Endodermal cell (in vitro differentiated cells): ENCODE measurements at regions not wholly inside any gene's neighbourhood (a gene's known extent, or its start where the extent isn't known, plus 50 kb on each side); places are given as distances from the start of the nearest gene placed in this dataset.

ENCODE experiments used
- DNase-seq: peaks from one replicate; pipeline ENCODE4 v3.0.0-alpha.2; 2017
- H3K27ac ChIP-seq: 2 replicates; pipeline ENCODE4 v1.5.1; 2013; ENCODE audit warnings: mild to moderate bottlenecking, low read depth, low read length, moderate library complexity
- H3K27me3 ChIP-seq: 2 replicates; pipeline ENCODE4 v1.6.1; 2013; ENCODE audit warnings: mild to moderate bottlenecking, low read length, moderate library complexity; ENCODE audit not compliant: insufficient read depth, control insufficient read depth, poor library complexity, severe bottlenecking
- H3K36me3 ChIP-seq: 2 replicates; pipeline ENCODE4 v1.7.0; 2013; ENCODE audit warnings: mild to moderate bottlenecking, low read length, moderate library complexity; ENCODE audit not compliant: control insufficient read depth, insufficient read depth
- H3K4me1 ChIP-seq: one replicate; pipeline ENCODE4 v1.7.0; 2013; ENCODE audit warnings: low read length; ENCODE audit not compliant: control insufficient read depth, insufficient read depth
- H3K4me3 ChIP-seq: 2 replicates; pipeline ENCODE4 v1.5.1; 2013; ENCODE audit warnings: mild to moderate bottlenecking, low read length, moderate library complexity
- H3K9ac ChIP-seq: 2 replicates; pipeline ENCODE4 v1.6.1; 2013; ENCODE audit warnings: mild to moderate bottlenecking, low read length, moderate library complexity; ENCODE audit not compliant: poor library complexity, severe bottlenecking; ENCODE audit errors: extremely low read depth
- H3K9me3 ChIP-seq: 2 replicates; pipeline ENCODE4 v1.6.1; 2013; ENCODE audit warnings: mild to moderate bottlenecking, low read length, moderate library complexity; ENCODE audit not compliant: control insufficient read depth
- H3K27ac Mint-ChIP-seq: 2 replicates; pipeline ENCODE4 v1.8.0; 2020; ENCODE audit warnings: mixed read lengths
- H3K27me3 Mint-ChIP-seq: 2 replicates; pipeline ENCODE4 v1.8.0; 2021; ENCODE audit warnings: mild to moderate bottlenecking, mixed read lengths; ENCODE audit not compliant: insufficient read depth
- H3K36me3 Mint-ChIP-seq: 2 replicates; pipeline ENCODE4 v1.8.0; 2020; ENCODE audit warnings: low read depth, mixed read lengths
- H3K4me1 Mint-ChIP-seq: 2 replicates; pipeline ENCODE4 v1.8.0; 2020; ENCODE audit warnings: mixed read lengths
- H3K4me3 Mint-ChIP-seq: 2 replicates; pipeline ENCODE4 v1.8.0; 2020; ENCODE audit warnings: mild to moderate bottlenecking, moderate library complexity, mixed read lengths
- H3K9me3 Mint-ChIP-seq: 2 replicates; pipeline ENCODE4 v1.8.0; 2020; ENCODE audit warnings: mild to moderate bottlenecking, mixed read lengths
- CTCF ChIP-seq: fragments of 200-600 bp; sonication (generic); conservative IDR thresholded peaks from 2 replicates; pipeline ENCODE4 v1.5.0; 2021; ENCODE audit warnings: antibody characterized with exemption, mild to moderate bottlenecking
- WGBS, 2 experiments: methylation state at CpG; one replicate each; pipeline versions ENCODE4 v1.1.5 to v1.1.7; 2013; ENCODE audit warnings: missing lambda C conversion rate in 2 of 2, mixed read lengths in 1 of 2; ENCODE audit not compliant: insufficient coverage in 1 of 2, insufficient read length in 1 of 2; 5-methylcytosine and 5-hydroxymethylcytosine counted together

- peak; percentile 43 for DNase-seq
- no peak overlapping the region for H3K9ac ChIP-seq
- Mint-ChIP-seq H3K4me1 (peaks cover 23% of the 10 kb centered on the region), H3K36me3 (no peaks in the 10 kb centered on the region), H3K9me3 (no peaks in the 10 kb centered on the region), H3K27ac (no peak overlapping the region), H3K4me3 (no peak overlapping the region), H3K27me3 (peaks cover 39% of the 10 kb centered on the region)
- peaks cover 11% of the 10 kb centered on the region for H3K4me1 ChIP-seq
- H3K9me3 ChIP-seq = no peaks in the 10 kb centered on the region
- peak overlapping the region; percentile 29 for H3K27ac ChIP-seq
- no peak for TF ChIP-seq CTCF
- no peak overlapping the region for H3K4me3 ChIP-seq
- H3K36me3 ChIP-seq = no peaks in the 10 kb centered on the region
- H3K27me3 ChIP-seq = peaks cover 11% of the 10 kb centered on the region
- whole genome bisulfite sequencing, 2 experiments = 89 to 97% methylated on average over 6 to 7 of the region's 7 CpGs
Measured at GRCh38 chr15:70214941-70215635, 117.4 kb upstream of the TLE3 start.

- DNase-seq = peak; percentile 65
- peaks cover 21% of the 10 kb centered on the region for H3K4me1 Mint-ChIP-seq
- Histone ChIP-seq H3K9ac (no peak overlapping the region), H3K4me3 (no peak overlapping the region), H3K36me3 (no peaks in the 10 kb centered on the region), H3K4me1 (peaks cover 11% of the 10 kb centered on the region), H3K27ac (no peak overlapping the region), H3K9me3 (no peaks in the 10 kb centered on the region), H3K27me3 (peaks cover 18% of the 10 kb centered on the region)
- H3K36me3 Mint-ChIP-seq = no peaks in the 10 kb centered on the region
- WGBS, 2 experiments = 97 to 100% methylated on average over 3 to 5 of the region's 5 CpGs
- no peak overlapping the region for H3K4me3 Mint-ChIP-seq
- H3K27ac Mint-ChIP-seq = no peak overlapping the region
- H3K27me3 Mint-ChIP-seq = peaks cover 47% of the 10 kb centered on the region
- peak; percentile 65 for TF ChIP-seq CTCF
- H3K9me3 Mint-ChIP-seq = no peaks in the 10 kb centered on the region
Measured at GRCh38 chr15:70214276-70214675, 116.6 kb upstream of the TLE3 start.

- H3K4me3 Mint-ChIP-seq = no peak overlapping the region
- WGBS, 2 experiments = 91 to 100% methylated on average over 5 to 7 of the region's 7 CpGs
Measured at GRCh38 chr15:70213794-70214193, 116.1 kb upstream of the TLE3 start.

More at GRCh38 chr15:70213794-70214193, 116.1 kb upstream of the TLE3 start:
- Histone ChIP-seq H3K4me1 (peaks cover 11% of the 10 kb centered on the region), H3K9ac (no peak overlapping the region), H3K27me3 (peaks cover 18% of the 10 kb centered on the region), H3K4me3 (no peak overlapping the region), H3K36me3 (no peaks in the 10 kb centered on the region), H3K9me3 (no peaks in the 10 kb centered on the region), H3K27ac (no peak overlapping the region)
- TF ChIP-seq CTCF = no peak
- Mint-ChIP-seq H3K36me3 (no peaks in the 10 kb centered on the region), H3K4me1 (peaks cover 21% of the 10 kb centered on the region), H3K27me3 (peaks cover 48% of the 10 kb centered on the region), H3K27ac (no peak overlapping the region), H3K9me3 (no peaks in the 10 kb centered on the region)
- DNase-seq = peak; percentile 38
